ENCODE measurements at regions not wholly inside any gene's neighbourhood (a gene's known extent, or its start where the extent isn't known, plus 50 kb on each side); places are given as distances from the start of the nearest gene placed in this dataset.

DNA sequence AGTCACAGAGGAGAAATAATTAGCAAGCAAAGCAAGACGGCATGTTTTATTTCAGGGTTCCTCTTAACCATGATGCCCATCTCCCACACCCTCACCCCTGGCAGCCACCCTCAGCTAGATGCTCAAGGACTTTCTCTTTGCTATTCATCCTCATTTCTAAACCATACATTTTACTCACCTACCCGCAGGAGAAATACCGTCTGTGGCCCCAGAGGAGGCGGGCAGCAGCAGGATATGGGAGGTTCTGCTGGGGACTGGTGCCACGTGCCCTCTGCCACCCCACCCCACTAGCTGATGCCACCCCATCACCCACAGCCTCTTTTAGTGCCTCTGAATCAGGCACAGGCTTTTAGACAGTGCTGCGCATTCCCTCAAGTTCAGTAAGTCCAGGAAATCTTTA is 168.7 kb upstream of the ITGB1 start:
- no peak for DNase-seq

DNA sequence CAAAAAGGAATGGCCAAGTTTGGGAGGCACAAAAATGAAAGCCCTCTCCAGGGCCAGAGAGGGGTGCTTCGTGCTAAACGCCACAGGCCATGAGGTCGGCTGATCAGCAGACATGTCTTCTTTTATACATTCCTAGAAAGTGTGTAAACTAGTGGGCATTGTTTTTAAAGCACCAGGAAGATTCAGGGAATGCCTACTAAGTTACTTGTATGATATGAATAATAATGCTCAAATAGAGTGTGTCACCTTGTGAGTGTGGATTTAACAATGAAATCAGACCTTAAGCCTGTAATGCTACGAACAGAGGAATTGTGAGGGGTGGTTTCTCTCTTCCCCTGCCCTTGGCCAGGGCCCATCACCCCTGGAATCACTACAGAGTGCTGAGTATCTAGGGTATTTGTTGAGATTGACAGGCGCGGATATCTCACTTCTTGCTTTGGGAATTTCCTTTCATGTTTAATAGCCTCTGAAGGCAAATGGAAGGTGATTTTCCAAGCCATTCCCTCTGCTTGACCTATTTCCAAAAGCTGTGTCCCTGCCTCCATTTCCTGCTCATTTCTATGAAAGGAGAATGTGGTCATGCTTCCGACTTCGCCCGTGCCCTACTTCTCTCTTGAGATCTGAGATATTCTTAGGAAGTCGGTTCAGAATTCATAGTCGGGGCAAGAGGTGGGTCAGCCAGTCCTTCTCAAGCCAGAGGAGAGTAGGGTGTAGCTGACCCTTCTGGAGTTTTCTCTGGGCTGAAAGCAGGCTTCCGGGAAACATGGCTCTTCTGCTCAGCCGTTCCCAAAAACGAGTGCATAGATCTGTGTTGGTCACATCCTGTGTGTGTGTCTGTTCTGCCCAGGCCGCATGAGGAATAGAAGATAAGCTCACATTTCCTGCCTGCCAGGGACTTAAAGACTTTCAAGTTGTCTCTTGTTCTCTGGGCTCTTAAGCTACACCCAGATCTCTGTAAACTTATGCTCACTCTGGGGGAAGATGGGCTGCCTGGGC is 167.8 kb upstream of the ITGB1 start:
- DNase-seq = no peak

DNA sequence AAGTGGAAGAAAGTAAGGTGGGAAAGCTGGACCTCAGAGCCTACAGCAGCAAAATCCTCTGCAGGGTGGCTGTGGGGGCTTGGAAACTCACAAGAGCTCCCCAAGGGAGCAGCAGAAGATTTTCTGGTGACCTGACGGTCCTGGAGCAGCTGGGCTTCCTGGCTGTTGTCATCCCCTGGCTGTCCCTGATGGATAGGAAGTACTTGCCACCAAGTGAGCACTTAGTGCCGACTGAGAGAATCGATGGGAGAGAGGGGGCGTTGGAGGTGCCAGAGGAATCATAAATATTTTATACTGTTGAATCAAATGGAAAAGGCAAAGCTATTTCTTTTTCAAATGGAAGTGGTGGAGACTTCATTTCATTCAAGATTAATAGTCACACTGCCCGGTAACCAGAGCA is 167.1 kb upstream of the ITGB1 start:
- DNase-seq = no peak

DNA sequence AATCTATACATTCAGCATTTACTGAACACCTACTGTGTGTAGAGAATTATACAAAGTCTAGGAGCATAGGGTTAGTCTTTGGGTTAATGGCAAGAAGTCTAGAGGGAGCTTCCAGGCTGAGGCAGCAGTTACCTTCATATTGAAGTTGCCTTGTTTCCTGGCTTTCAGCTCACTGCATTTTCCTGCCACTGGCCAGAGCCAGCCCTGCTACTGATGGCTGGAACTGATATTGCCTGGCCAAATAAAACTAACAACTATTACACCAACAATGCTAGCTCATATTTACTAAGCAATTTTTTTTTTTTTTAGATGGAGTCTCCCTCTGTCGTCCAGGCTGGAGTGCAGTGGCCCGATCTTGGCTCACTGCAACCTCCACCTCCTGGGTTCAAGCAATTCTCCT is 165.7 kb upstream of the ITGB1 start:
- no peak for DNase-seq

DNA sequence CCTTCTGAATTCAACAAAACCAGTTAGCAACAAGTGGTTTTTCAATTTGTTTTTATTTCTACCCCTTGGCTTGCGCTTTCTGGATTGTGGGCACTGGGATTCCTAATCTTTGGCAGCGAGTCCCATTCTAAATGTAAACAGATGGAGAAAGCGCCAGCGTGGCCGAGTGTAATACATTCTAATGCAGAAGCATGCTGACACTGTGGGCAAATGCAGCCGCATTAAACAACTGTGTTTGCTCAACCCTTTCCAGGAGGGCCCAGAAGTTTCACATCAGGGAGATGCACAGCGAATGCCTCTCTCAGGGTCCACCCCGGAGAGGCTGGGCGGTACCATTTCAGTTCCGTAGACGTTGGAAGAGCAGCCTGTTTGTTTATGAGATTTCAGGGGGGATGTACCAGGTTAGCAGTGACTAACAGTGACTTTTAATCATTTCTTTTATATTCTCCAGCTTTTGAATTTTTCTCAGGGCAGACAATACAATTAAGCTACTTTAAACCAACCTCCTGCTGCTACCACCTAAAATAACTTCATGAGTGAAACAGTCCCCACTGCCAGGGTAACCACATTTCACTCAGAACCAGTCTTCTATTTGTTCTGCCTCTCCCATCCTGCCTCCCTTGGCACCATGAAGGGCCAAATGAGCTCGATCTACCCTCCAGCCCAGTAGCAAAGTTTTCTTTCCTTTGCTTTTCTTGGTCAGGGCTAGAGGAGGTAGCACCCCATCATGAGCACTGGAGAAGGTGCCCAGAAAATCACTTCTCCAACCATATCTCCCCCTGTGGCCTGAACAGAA is 164.2 kb upstream of the ITGB1 start:
- no peak for DNase-seq

DNA sequence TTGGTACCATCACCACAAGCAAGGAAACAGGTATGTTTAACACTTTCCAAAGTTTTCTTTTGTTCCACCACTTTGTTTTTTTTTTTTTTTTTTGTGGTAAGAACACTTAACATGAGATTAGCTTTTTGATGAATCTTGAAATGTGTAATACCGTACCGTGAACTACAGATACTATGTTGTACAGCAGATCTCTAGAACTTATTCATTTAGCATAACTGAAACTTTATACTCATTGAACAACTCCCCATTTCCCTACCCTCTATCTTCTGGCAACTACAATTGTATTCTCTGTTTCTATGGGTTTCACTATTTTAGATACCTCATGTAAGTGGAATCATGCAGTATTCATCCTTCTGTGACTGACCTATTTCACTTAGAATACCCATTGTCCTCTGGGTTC is 162.7 kb upstream of the ITGB1 start:
- DNase-seq = no peak

DNA sequence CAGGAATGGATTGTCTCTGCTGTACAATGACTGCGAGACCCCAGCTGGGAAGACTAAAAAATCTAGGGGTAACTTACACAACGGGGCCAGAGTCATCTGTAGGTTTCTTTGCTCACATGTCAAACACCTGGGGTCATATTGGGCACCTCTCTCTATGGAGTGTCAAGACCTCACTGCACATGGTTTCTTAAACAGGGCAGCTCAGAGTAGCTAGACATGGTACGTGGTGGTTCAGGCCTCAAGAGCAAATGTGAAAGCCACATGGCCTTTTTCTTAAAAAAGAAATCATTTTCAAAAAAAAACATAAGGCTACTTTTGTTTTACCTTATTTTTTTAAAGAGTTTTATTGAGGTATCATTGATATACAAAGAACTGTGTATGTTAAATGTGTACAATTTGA is 162.2 kb upstream of the ITGB1 start:
- DNase-seq = no peak

DNA sequence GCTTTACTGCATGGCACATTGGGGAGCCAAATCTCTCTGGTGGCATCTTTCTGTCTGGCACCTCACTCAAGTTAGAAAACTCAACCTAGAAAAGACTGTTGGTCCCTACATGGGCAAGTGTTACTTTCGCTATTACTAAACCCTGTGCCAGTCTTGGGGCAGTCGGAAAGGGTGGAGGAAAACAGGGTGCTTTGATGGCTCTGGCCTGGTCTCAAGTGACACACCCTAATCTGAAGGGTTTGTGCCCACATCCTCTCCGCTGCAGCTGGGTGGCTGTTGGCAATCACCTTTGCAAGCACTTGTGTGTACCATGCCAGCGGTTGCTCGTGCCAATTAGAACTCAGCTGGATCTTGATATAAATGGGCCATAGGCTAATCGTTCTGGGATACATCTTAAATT is 159.8 kb upstream of the ITGB1 start:
- no peak for DNase-seq

DNA sequence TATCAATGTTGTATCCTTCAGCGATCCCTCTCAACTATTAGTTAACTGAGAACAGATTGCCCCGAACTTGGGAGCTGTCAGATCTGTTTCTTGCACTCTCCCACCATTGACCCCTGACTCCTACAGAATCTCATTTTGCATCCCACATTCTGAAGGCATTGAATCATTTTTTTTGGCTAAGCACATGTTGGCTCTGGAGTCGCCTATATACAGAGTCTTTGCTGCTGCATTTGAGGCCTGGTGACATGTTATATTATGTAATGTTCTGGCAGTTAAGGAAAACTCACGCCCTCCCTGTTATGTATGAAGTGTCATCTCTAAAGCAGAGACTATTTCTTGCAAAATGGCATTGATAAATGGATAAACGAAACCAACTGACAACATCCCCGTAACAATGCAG is 159.2 kb upstream of the ITGB1 start:
- no peak for DNase-seq

DNA sequence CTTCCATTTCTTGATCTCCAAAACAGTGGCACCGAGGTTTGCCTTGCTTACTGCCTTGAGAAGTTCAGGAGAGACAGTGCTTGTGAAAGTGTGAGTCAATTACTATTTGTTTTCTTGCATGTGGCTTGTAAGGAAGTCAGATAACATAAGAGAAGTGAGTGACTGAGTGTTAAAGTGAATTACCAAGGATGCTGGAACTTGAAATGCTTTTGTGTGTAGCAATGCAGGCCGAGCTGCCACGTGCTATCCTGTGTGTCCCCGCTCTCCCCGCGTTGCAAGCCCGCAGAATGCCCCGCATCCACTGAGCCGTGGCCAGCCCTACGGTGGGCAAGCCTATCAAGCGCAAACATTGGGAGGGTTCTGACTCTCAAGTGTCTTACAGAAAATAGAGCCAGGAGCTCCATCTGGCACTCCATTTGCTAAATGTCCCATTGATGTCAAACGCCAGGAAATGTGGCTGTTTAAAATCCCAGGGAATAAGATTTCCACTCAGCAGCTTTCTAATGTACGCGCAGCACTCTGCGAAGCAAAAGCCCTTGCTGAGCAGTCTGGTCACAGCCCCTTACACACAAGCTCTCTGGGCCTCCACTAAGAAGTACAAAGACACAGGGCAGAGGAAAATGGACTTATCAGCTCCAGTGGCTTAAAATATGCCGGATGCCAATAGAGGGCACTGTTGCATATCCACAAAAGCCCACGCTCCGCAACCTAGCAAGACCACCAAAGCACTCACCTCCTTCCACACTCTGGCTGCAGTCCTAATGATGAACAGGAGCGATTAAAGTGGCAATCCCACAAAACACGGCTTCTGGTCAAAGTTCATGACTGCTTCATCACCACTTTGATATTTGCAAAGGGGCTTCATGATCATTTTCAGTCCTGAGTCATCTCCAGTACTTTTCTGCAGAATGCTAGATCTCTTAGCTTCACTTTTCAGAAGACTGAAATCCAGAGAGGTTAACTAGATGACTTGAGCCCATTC is 158.0 kb upstream of the ITGB1 start:
- no peak for DNase-seq

DNA sequence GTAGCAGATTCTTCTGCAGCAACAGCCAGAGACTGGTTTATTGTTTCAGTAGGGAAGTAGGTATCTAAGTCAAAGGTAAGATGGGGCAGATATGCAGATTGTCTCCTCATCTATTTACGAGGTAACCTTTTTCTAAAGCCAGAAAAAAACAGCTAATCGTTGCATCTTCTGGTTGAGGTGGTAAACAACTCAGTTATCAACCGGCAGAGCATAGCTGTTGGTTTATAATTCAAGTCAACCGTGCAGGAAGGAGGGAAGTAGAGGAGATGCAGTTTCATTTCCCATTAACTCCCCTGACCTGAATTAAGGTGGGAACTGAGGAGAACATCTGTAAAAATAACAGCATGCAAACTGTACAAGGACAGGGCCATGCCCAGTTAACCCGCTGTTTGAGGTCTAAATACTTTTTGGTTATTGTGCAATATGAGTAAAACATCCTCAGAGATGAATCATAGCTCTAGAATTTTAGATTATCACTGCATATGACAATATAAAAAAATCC is 156.5 kb upstream of the ITGB1 start:
- no peak for DNase-seq

DNA sequence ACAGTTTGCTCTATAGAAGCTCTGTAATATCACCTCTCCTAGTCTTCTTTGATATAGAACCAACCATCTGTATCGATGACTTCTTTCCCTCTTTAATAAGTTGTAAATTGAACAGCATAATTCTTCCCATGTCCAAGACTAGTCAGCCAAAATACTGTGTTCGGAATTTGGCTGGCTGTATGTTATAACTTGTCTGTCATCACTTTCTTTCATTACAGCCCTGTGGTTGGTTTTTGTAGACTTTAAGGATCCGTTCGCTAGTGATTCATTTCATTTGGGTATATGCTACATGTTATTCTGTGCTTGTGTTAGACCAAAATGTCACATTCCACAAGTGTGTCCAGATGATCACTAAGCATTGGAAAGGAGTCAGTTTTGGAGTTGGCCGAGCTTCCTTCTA is 155.4 kb upstream of the ITGB1 start:
- DNase-seq = no peak

DNA sequence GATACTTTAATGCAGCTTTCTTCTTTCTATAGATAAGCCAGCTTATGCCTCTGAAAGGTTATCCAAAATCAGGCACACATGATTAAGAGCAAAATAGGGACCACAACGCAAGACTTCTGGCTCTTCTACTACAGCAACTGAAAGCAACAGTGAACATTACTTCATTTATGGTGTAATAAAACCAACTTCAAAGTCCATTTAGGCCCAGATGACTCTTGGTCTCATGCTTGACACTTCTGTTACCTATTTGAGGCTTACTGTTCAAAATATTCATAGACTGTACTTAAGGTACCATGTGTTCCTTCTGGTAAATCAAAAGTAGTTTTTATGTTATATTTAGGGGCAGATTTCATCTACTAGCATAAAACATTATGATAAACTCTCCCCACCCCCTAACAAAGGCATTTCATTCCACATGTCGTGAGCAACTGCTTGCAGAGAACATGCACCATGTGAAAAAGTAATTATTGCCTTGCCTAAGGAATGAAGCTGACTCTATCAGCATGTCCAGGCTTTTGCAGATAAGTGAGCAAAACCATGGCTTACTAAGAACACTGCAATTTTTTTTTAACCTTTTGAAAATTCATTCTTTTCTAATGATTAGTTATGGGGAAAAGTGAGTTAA is 154.9 kb upstream of the ITGB1 start:
- DNase-seq = no peak

DNA sequence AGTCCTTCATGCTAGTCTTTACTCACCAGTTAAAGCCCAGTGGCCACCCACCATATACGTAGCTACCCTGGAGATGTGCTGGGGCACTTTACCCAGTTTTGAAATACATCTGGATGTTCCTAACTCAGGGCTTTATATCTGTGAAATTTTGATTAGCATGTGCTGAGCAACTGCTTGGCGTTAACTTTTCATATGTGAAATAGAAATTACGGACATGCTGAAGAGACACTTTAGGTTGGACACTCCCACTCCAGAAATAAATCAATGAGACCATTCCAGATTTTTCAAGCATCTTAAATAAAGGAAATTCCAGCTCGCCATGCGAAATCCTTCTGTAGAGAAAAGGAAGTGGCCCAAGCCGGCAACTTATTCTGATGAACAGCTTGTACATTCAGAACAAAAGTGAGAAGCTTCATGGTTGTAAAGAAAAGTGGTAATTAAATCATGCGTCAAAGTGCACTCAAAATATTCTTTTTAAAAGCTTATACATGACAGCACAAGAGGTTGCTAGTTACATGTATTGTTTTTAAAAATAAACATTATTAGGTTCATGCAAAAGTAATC is 153.5 kb upstream of the ITGB1 start:
- DNase-seq = no peak

DNA sequence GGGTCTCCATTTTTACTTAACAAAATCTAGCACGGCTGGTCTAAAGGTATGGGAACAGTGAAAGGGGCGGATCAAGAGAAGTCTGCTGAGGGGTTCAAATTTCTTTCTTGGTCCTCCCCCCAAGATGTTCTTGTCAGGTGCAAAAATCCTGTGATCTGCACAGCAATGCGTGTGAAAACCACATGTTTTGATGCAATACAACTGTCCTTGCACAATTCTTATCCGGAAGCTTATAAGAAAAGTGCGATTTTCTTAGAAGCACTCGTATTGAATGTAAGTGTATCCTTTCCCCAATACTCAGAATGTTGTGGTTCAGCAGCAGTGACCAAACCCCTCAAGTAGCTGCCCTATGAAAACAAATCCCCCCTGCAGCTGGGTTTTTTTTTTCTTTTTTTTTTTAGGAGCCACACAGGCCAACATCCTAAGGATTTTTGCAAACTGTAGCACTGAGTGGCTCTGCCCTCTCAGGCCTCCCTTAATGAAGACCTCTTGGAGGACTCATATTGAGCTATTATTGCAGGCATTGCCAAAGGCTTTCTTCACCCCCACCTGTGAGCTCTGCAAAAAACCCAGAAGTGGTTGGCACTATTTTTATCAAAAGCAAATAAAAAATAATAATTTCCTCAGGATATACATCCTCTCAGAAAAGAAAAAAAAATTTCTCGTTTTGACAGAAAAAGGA is 151.9 kb upstream of the ITGB1 start:
- no peak for DNase-seq

DNA sequence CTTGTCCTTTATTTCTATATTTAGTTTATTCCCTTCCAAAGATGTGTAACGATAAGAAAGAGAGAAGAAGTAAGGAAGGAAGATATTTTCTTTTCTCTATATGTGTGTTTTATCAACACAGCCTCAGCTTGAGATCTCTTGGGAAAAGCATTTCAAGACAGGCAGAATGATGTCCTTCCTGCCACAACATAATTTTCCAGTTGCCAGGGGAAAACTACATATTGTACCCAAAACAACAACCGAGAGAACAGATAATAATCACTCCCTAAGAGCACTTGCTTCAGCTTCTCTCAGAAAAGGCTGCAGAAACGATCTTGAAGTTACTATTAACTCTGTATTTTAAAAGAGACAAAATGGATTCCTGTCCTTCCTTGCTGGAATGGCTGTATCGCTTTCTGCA is 151.4 kb upstream of the ITGB1 start:
- no peak for DNase-seq

DNA sequence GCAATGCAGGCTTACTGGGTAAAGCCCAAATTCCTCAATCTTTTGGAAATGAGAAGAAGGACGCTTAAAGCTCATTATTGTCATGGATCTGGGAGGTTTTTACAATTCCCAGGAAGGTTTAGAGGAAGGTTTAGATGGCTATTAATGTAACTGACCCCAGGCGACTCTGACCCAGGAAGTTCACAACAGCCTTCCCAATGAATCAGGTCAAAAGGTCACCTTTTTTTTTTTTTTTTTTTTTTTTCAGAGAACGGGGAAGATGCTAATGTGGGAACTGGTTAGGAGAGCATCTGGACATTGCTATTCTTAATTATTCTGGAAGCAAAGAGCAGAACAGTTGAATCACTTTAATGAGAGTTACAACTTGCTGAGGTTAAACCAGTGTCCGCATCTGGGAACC is 149.9 kb upstream of the ITGB1 start:
- DNase-seq = no peak

DNA sequence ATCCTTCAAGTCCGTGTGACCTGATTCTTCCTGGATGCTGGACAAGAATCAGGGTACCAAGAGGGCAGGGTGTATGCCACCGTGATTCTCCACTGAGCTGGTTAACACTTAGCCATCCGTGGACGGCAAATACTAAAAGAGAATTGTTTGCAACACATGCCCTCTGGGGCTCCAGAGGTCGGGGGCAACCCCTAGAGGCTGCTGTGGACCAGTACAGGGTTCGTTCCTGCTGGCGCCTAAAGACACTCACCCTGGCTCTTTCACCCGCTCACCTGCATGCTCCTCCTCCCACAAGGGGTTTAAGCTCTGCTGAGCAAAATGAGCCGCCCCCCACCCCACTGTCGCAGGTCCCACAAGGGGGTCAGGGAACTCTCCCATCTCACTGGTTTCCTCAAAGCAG is 148.7 kb upstream of the ITGB1 start:
- no peak for DNase-seq

DNA sequence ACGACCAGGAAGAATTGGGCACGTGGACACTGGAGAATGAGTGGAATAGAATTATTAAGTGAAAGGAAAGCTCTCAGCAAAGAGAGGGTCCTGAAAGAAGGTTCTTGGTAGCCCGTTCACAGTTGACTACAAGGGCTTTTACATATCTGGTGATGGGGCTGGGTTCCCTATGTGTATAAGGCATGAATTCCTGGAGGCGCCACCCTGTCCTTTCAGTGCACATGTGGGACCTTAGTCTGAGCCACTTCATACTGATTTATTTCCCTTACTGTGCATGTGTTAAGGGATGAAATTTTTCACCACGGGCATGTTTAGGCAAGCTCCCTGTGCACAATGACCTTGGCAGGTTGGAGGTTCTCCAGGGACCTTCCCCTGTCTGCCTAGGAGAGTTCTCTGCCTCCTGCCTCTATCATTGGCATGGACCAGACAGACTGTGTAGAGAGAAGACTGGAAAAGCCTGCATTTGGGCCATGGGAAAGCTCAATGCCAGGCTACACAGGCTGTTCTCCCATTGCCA is 145.9 kb upstream of the ITGB1 start:
- no peak for DNase-seq

DNA sequence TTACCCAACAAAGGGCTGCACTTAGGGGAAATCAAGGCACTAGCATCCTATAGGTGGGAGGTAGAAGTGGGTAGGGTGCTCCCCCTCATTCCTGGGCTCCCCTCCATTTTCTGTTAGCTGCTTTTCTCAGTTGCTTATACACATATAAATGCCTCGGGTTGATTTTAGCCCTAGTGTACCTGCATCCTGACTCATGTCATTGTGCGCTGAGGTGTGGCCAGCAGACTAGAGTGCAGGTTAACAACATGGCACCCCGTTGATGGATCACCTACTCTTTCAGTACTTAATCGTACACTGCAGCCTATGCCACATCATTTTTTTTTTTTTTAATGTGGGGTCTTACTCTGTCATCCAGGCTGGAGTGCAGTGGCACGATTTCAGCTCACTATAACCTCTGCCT is 144.0 kb upstream of the ITGB1 start:
- no peak for DNase-seq

DNA sequence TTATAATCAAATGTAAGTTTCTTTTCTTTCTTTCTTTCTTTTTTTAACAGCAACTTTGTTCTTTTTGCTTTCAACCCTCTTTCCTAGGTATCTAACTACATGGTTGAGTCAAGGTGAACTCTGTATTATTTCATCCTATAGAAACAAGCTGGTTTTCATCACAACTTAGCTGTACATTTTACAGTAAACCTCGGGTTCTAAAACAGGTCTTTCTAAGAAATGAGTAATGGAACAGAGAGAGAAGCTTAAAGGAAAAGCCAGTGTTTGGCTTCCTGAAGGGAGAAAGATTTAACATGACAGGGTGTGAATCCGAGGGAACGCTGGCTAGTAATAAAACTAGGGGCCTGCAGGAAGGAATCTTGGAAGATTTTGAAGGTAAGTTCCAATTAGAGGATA is 143.4 kb upstream of the ITGB1 start:
- no peak for DNase-seq
